B cell (primary cell): ENCODE measurements at regions not wholly inside any gene's neighbourhood (a gene's known extent, or its start where the extent isn't known, plus 50 kb on each side); places are given as distances from the start of the nearest gene placed in this dataset.

Experiments
- EZH2 ChIP-seq: IDR thresholded peaks from 2 replicates; pipeline ENCODE4 v1.6.1; 2012; ENCODE audit warnings: borderline replicate concordance, low read depth, mild to moderate bottlenecking, moderate library complexity, low read length; ENCODE audit not compliant: insufficient read depth, poor library complexity, severe bottlenecking
- TF ChIP-seq, protein P1 (sequence below): fragments of 200-600 bp; IDR thresholded peaks from one replicate; pipeline ENCODE4 v1.8.0; 2022; ENCODE audit warnings: antibody characterized with exemption, mild to moderate bottlenecking

GRCh38 chr6:33863723-33864440 is 60.1 kb upstream of the MLN start:
- TF ChIP-seq EZH2 = no peak
- TF ChIP-seq, protein P1, sequence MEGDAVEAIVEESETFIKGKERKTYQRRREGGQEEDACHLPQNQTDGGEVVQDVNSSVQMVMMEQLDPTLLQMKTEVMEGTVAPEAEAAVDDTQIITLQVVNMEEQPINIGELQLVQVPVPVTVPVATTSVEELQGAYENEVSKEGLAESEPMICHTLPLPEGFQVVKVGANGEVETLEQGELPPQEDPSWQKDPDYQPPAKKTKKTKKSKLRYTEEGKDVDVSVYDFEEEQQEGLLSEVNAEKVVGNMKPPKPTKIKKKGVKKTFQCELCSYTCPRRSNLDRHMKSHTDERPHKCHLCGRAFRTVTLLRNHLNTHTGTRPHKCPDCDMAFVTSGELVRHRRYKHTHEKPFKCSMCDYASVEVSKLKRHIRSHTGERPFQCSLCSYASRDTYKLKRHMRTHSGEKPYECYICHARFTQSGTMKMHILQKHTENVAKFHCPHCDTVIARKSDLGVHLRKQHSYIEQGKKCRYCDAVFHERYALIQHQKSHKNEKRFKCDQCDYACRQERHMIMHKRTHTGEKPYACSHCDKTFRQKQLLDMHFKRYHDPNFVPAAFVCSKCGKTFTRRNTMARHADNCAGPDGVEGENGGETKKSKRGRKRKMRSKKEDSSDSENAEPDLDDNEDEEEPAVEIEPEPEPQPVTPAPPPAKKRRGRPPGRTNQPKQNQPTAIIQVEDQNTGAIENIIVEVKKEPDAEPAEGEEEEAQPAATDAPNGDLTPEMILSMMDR = no peak
